Neutrophil (primary cell): ENCODE measurements at regions not wholly inside any gene's neighbourhood (a gene's known extent, or its start where the extent isn't known, plus 50 kb on each side); places are given as distances from the start of the nearest gene placed in this dataset.

Experiments used
- H3K27ac ChIP-seq: fragments of 200-600 bp; sonication (generic); 2 replicates; pipeline ENCODE4 v1.5.1; 2016; ENCODE audit warnings: mild to moderate bottlenecking, moderate library complexity
- H3K27me3 ChIP-seq: fragments of 200-600 bp; sonication (generic); 2 replicates; pipeline ENCODE4 v1.6.0; 2016; ENCODE audit warnings: mild to moderate bottlenecking
- H3K36me3 ChIP-seq: fragments of 200-600 bp; sonication (generic); 2 replicates; pipeline ENCODE4 v1.5.1; 2017
- H3K4me1 ChIP-seq, 2 experiments: fragments of 200-600 bp in 1 of 2; sonication (generic) in 1 of 2; 1 replicate in 1 of 2; 2 replicates in 1 of 2; pipeline versions ENCODE4 v1.5.1 to v1.6.1; 2013 to 2016; ENCODE audit warnings: low read depth in 1 of 2, low read length in 1 of 2, mild to moderate bottlenecking in 1 of 2, moderate library complexity in 1 of 2; ENCODE audit not compliant: control insufficient read depth in 1 of 2, insufficient read depth in 1 of 2
- H3K4me3 ChIP-seq, 2 experiments: fragments of 200-600 bp in 1 of 2; sonication (generic) in 1 of 2; 1 replicate in 1 of 2; 2 replicates in 1 of 2; pipeline ENCODE4 v1.5.1; 2013 to 2016; ENCODE audit warnings: low read depth in 1 of 2, low read length in 1 of 2, mild to moderate bottlenecking in 1 of 2, moderate library complexity in 1 of 2
- H3K9me3 ChIP-seq: fragments of 200-600 bp; sonication (generic); 2 replicates; pipeline ENCODE4 v1.5.1; 2016
- TF ChIP-seq, protein P1 (sequence below): fragments of 200-600 bp; sonication (generic); IDR thresholded peaks from 2 replicates; pipeline ENCODE4 v1.5.1; 2016; ENCODE audit warnings: antibody characterized with exemption

DNA sequence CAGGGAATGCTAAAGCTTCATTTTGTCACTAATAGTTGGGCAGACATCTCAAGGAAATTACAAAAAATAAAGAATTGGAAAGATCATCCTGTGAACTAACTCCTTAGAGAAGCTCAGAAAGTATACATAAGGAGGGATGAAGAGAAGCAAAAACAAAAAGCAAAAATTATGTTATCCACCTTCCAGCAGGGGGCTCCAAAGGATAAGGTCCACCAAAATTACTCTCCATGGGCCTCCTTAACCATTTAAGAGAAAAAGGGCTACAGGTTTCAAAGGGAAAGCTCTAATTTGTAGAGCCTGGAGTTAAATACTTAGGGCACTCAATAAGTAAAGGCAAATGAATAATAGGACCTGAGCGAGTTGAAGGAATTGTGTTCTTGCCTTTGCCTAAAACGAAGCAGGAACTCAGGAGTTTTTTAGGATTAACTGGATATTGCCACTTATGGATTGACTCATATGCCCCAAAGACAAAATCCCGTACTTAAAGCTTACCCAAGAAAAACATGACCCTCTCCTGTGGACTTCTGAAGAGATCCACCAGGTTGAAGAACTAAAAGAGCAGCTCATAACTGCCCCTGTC is 1167.9 kb downstream of the DSC3 start:
- Histone ChIP-seq H3K4me3 (no peak overlapping the region), H3K27ac (no peak overlapping the region), H3K9me3 (no peaks in the 10 kb centered on the region), H3K4me1 (no peaks in the 10 kb centered on the region), H3K36me3 (no peaks in the 10 kb centered on the region), H3K27me3 (no peaks in the 10 kb centered on the region)
- TF ChIP-seq, protein P1, sequence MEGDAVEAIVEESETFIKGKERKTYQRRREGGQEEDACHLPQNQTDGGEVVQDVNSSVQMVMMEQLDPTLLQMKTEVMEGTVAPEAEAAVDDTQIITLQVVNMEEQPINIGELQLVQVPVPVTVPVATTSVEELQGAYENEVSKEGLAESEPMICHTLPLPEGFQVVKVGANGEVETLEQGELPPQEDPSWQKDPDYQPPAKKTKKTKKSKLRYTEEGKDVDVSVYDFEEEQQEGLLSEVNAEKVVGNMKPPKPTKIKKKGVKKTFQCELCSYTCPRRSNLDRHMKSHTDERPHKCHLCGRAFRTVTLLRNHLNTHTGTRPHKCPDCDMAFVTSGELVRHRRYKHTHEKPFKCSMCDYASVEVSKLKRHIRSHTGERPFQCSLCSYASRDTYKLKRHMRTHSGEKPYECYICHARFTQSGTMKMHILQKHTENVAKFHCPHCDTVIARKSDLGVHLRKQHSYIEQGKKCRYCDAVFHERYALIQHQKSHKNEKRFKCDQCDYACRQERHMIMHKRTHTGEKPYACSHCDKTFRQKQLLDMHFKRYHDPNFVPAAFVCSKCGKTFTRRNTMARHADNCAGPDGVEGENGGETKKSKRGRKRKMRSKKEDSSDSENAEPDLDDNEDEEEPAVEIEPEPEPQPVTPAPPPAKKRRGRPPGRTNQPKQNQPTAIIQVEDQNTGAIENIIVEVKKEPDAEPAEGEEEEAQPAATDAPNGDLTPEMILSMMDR: no peak

DNA sequence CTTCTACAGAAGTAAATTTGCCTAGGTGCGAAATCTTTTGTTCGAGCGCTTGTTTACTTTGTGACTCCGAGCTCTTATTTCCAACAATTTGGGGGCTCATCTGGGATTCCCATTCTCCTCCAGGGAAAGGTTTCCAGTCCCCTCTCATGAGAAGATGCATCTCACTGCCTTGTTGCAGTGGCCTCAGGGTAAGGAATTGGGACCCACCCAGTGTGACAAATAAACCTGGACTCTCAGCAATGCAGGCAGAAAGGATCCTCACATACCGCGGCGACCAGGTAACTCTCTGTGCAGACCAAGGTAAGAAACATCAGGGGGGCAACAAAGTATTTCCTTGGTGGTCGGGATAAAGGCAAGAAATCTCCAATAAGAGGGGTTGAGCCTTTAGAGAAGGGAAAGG is 1169.3 kb downstream of the DSC3 start:
- no peak overlapping the region for H3K4me3 ChIP-seq
- TF ChIP-seq, protein P1: no peak
- H3K27me3 ChIP-seq: no peaks in the 10 kb centered on the region
- H3K4me1 ChIP-seq: no peaks in the 10 kb centered on the region
- no peaks in the 10 kb centered on the region for H3K36me3 ChIP-seq
- no peak overlapping the region for H3K27ac ChIP-seq
- H3K9me3 ChIP-seq: no peaks in the 10 kb centered on the region

DNA sequence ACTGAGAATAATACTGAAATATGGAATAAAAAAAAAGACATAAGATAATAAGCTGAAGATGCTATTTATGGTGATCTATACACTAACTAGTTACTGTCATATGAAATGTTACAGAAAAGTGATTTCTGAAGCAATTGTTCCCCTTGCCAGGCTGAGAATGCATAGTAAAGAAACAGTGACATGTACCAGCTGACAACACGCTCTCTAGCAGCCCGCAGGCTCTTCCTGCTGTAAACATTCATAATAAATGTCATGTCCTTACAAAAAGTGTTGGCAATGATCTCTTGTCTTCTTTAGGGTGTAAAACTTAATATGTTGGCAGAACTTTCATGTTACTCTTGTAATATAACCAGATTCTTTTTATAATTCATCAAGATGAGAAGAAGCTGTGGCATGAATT is 1171.3 kb downstream of the DSC3 start:
- Histone ChIP-seq H3K4me3 (no peak overlapping the region), H3K4me1 (no peaks in the 10 kb centered on the region), H3K36me3 (no peaks in the 10 kb centered on the region), H3K9me3 (no peaks in the 10 kb centered on the region), H3K27ac (no peak overlapping the region), H3K27me3 (no peaks in the 10 kb centered on the region)
- TF ChIP-seq, protein P1: no peak

DNA sequence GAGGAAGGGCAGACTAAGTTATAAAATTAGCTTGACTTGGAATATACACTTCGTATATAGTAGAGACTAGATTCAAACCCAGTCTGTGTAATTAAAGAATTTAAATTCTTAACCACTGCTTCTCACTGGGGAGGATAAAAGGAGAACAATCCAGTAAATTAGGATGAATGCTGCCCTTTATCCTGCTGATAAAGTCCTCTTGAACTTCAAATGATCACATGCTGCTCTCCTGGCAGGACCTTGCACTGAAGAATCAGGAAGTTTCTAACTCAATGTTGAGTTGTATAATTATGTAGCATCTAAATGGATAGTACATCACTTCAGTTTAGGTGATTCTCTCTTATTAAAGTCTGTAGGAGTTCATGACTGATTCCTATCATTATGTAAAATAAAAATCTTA is 1179.7 kb downstream of the DSC3 start:
- Histone ChIP-seq H3K36me3 (no peaks in the 10 kb centered on the region), H3K9me3 (no peaks in the 10 kb centered on the region), H3K4me1 (no peaks in the 10 kb centered on the region), H3K27me3 (no peaks in the 10 kb centered on the region), H3K4me3 (no peak overlapping the region), H3K27ac (no peak overlapping the region)
- TF ChIP-seq, protein P1: no peak

DNA sequence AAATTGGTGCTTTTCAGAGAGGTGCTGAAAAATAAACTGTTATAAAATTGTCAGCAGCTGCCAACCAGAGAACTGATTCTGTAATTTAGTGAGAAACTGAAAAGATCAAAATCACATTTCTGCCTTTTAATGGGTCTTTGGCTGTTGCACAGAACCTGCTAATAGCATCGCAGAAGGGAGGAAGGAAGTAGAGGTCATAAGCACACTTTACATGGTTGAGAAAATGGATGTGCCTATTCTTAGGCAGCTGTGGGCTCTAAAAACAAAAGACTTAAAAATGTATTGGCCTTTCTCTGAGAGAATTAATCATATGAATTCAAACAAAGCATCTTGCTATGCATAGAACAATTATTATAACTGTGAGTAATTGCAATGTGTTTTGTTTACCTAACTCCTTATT is 1186.9 kb downstream of the DSC3 start:
- Histone ChIP-seq H3K36me3 (no peaks in the 10 kb centered on the region), H3K27ac (no peak overlapping the region)
- TF ChIP-seq, protein P1: no peak

DNA sequence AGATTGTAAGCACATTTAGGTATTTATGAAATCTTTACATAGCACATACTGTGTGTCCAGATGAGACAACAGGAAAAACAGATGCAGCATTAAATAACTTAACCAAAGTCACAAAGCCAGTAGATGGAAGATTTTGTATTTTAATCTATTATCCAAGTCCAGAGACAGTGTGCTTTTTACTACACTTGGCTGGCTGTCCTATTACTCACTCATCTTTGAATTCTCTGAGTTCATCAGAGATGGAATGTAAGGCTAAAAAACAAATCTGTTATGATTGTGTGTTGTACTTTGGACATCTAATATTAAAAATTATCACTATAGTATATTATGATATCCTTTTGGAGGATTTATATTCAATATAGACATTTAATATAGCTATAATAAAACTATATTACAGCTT is 1189.4 kb downstream of the DSC3 start:
- Histone ChIP-seq H3K9me3 (no peaks in the 10 kb centered on the region), H3K4me1 (no peaks in the 10 kb centered on the region)

More for the DNA sequence above, 1186.9 kb downstream of the DSC3 start:
- no peaks in the 10 kb centered on the region for H3K4me1 ChIP-seq
- H3K4me3 ChIP-seq: no peak overlapping the region
- no peaks in the 10 kb centered on the region for H3K9me3 ChIP-seq
- H3K27me3 ChIP-seq: no peaks in the 10 kb centered on the region

More for the DNA sequence above, 1189.4 kb downstream of the DSC3 start:
- H3K27ac ChIP-seq: no peak overlapping the region
- no peak overlapping the region for H3K4me3 ChIP-seq
- H3K27me3 ChIP-seq: no peaks in the 10 kb centered on the region
- TF ChIP-seq, protein P1: no peak
- no peaks in the 10 kb centered on the region for H3K36me3 ChIP-seq
